OCI-LY7 (cell line): ENCODE measurements at regions not wholly inside any gene's neighbourhood (a gene's known extent, or its start where the extent isn't known, plus 50 kb on each side); places are given as distances from the start of the nearest gene placed in this dataset.
A peak's percentile ranks its signal among the peaks of the same experiment; 100 is the strongest.
"Not testable (repeated sequence)": the region's sequence is repeated elsewhere in the genome, so short reads cannot be mapped to it uniquely, and the experiment has no call there.

Source experiments
- BruUV-seq: library from RNA; stranded (reverse); fragments of 400-500 nt; replicated peaks from 2 replicates; lab custom pipeline; 2021; lab: Mats Ljungman, UMichigan
- CTCF ChIA-PET: fragments of 300-600 bp; sonication (Branson Sonifier 250); formaldehyde crosslinking; loops from one replicate; lab custom pipeline; 2022; ENCODE audit warnings: antibody characterized with exemption; ENCODE audit not compliant: unreplicated experiment; lab: Charles Lee
- POLR2A ChIA-PET: fragments of 300-600 bp; sonication (Branson Sonifier 250); formaldehyde crosslinking; loops from one replicate; lab custom pipeline; 2022; ENCODE audit warnings: antibody characterized with exemption; lab: Charles Lee
- DNase-seq: peaks from one replicate; pipeline ENCODE4 v3.0.0-alpha.2; 2015; ENCODE audit warnings: low spot score
- H2AFZ ChIP-seq: fragments of 200-600 bp; sonication (generic), shearing (Covaris generic); 2 replicates; pipeline ENCODE4 v1.6.1; 2014; ENCODE audit warnings: mild to moderate bottlenecking, antibody characterized with exemption, low read length, moderate library complexity
- H3K27ac ChIP-seq: fragments of 200-600 bp; sonication (generic); 2 replicates; pipeline ENCODE4 v1.5.1; 2014; ENCODE audit warnings: mixed run types, low read depth, mild to moderate bottlenecking, moderate library complexity, low read length, inconsistent platforms; ENCODE audit not compliant: poor library complexity, severe bottlenecking
- H3K36me3 ChIP-seq: fragments of 200-600 bp; sonication (generic); 2 replicates; pipeline ENCODE4 v1.6.1; 2014; ENCODE audit warnings: mild to moderate bottlenecking, antibody characterized with exemption, low read length, moderate library complexity, mixed read lengths; ENCODE audit not compliant: insufficient read depth
- H3K4me1 ChIP-seq: fragments of 200-600 bp; sonication (generic); 2 replicates; pipeline ENCODE4 v1.5.1; 2014; ENCODE audit warnings: mild to moderate bottlenecking, low read length; ENCODE audit not compliant: insufficient read depth, poor library complexity, severe bottlenecking
- H3K4me2 ChIP-seq: fragments of 200-600 bp; sonication (generic); 2 replicates; pipeline ENCODE4 v1.6.1; 2014; ENCODE audit warnings: mild to moderate bottlenecking, low read length
- H3K4me3 ChIP-seq: fragments of 200-600 bp; sonication (generic); 2 replicates; pipeline ENCODE4 v1.5.1; 2014; ENCODE audit warnings: mild to moderate bottlenecking, low read depth, low read length; ENCODE audit not compliant: poor library complexity, severe bottlenecking
- H3K79me2 ChIP-seq: fragments of 200-600 bp; sonication (generic); 2 replicates; pipeline ENCODE4 v1.6.1; 2016; ENCODE audit warnings: low read depth, mild to moderate bottlenecking, low read length, moderate library complexity, mixed read lengths; ENCODE audit not compliant: insufficient read depth
- H3K9me2 ChIP-seq: fragments of 200-600 bp; sonication (generic); 2 replicates; pipeline ENCODE4 v1.6.1; 2016; ENCODE audit warnings: mild to moderate bottlenecking, low read length, mixed read lengths; ENCODE audit not compliant: insufficient read depth
- H3K9me3 ChIP-seq: fragments of 200-600 bp; sonication (generic); 2 replicates; pipeline ENCODE4 v1.6.1; 2014; ENCODE audit warnings: mild to moderate bottlenecking, mixed run types, low read length, mixed read lengths
- H4K20me1 ChIP-seq: fragments of 200-600 bp; sonication (generic); 2 replicates; pipeline ENCODE4 v1.6.1; 2014; ENCODE audit warnings: mild to moderate bottlenecking, antibody characterized with exemption, low read length, moderate library complexity, mixed read lengths; ENCODE audit not compliant: insufficient read depth
- CTCF ChIP-seq: fragments of 200-600 bp; sonication (generic); conservative IDR thresholded peaks from 2 replicates; pipeline ENCODE4 v1.5.1; 2014; ENCODE audit warnings: mild to moderate bottlenecking, antibody characterized with exemption, low read length, moderate library complexity, mixed read lengths
- EZH2phosphoT487 ChIP-seq: fragments of 200-600 bp; sonication (generic); IDR thresholded peaks from 2 replicates; pipeline ENCODE4 v1.6.1; 2018; ENCODE audit warnings: low read depth, borderline replicate concordance, mild to moderate bottlenecking, mixed run types, antibody characterized with exemption, low read length, moderate library complexity, mixed read lengths
- intact Hi-C: fragments of 100-400 bp; cut with micrococcal nuclease; formaldehyde crosslinking; loops from one replicate; pipeline ENCODE4 v1.10.0; 2022; ENCODE audit not compliant: unreplicated experiment

DNA sequence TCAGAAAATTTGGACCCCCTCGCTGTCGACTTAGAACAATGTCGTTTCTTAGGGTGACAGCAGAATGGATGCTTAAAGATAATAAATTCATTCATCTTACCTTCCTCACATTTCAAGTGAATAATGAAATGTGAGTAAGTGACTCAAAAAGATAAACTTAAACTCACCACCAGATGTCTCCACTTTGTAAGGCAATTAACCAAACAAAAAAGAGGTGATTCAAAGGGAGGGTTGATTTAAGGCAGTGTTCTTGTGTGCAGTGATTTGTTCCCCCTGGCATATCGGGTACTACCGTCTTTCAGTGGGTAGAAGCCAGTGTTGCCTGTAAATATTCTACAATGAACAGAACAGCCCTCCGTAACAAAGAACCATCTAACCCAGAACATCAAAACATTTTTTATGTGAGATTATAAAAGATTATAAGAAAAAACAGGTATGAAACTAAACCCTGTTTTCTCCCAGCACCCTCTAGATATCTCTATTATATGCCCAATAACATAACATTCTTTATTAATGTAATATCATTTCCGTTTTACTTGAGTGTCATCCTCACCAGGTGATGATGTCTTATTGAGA, 589.7 kb downstream of the CBLN4 start:
- Histone ChIP-seq H4K20me1 (no peaks in the 10 kb centered on the region), H3K36me3 (no peaks in the 10 kb centered on the region), H2AFZ (no peak overlapping the region), H3K4me1 (no peaks in the 10 kb centered on the region), H3K9me2 (no peaks in the 10 kb centered on the region), H3K4me2 (no peak overlapping the region), H3K4me3 (no peak overlapping the region), H3K79me2 (no peaks in the 10 kb centered on the region), H3K9me3 (no peaks in the 10 kb centered on the region), H3K27ac (no peak overlapping the region)
- intact Hi-C loops: no loop called here
- TF ChIP-seq CTCF (peak; percentile 71), EZH2phosphoT487 (no peak)
- DNase-seq: peak; percentile 11
- ChIA-PET POLR2A (no interaction called here), CTCF (no interaction called here)
- no TSS peak for BruUV-seq

DNA sequence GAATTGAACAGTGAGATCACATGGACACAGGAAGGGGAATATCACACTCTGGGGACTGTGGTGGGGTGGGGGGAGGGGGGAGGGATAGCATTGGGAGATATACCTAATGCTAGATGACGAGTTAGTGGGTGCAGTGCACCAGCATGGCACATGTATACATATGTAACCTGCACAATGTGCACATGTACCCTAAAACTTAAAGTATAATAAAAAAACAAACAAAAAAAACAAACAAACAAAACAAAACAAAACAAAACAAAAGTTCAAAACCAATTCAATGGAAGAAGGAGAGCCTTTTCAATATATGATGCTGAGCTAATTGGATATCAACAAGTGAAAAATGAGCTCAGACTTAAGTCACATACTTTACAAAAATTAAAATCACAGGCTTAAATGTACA, 592.8 kb downstream of the CBLN4 start:
- H4K20me1 ChIP-seq, H3K9me2 ChIP-seq, CTCF ChIA-PET, H3K4me2 ChIP-seq, H3K9me3 ChIP-seq, H3K36me3 ChIP-seq, H3K27ac ChIP-seq, H2AFZ ChIP-seq, DNase-seq, H3K4me1 ChIP-seq, intact Hi-C loops, H3K79me2 ChIP-seq, BruUV-seq, H3K4me3 ChIP-seq: not testable (repeated sequence)
- POLR2A ChIA-PET: interaction anchor here (0.7 kb wide), 1 partner anchor 844 kb away, joined by 3 read pairs; no protein-coding TSS in a partner anchor

DNA sequence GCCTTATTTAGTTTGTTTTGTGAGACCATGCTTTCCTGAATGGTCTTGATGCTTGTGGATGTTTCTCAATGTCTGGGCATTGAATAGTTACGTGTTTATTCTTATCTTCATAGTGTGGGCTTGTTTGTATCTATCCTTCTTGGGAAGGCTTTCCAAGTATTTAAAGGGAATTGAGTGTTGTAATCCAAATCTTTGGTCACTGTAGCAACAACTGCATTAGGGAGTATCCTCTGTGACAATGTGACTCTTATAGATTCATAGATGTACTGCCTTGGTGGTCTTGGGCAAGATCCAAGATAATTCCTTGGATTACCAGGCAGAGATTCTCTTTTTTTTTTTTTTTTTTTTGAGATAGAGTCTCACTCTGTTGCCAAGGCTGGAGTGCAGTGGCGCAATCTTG, 598.4 kb downstream of the CBLN4 start:
- no peaks in the 10 kb centered on the region for H3K9me3 ChIP-seq
- H2AFZ ChIP-seq: no peak overlapping the region
- TF ChIP-seq EZH2phosphoT487 (no peak), CTCF (no peak)
- no peak for DNase-seq
- H3K36me3 ChIP-seq: no peaks in the 10 kb centered on the region
- POLR2A ChIA-PET: no interaction called here
- no peaks in the 10 kb centered on the region for H3K4me1 ChIP-seq
- no peaks in the 10 kb centered on the region for H3K9me2 ChIP-seq
- no peak overlapping the region for H3K4me3 ChIP-seq
- H3K79me2 ChIP-seq: no peaks in the 10 kb centered on the region
- BruUV-seq: no TSS peak
- CTCF ChIA-PET: no interaction called here
- H3K4me2 ChIP-seq: no peak overlapping the region
- H3K27ac ChIP-seq: no peak overlapping the region
- intact Hi-C loops: no loop called here
- H4K20me1 ChIP-seq: no peaks in the 10 kb centered on the region
